NCI-H1417 (cell line): ENCODE measurements at regions not wholly inside any gene's neighbourhood (a gene's known extent, or its start where the extent isn't known, plus 50 kb on each side); places are given as distances from the start of the nearest gene placed in this dataset.
"Not testable (repeated sequence)": the region's sequence is repeated elsewhere in the genome, so short reads cannot be mapped to it uniquely, and the experiment has no call there.

Source experiments
- DNase-seq, 3 experiments: peaks; one replicate each; lab custom pipeline; 2025; lab: John Stamatoyannopoulos, UW

DNA sequence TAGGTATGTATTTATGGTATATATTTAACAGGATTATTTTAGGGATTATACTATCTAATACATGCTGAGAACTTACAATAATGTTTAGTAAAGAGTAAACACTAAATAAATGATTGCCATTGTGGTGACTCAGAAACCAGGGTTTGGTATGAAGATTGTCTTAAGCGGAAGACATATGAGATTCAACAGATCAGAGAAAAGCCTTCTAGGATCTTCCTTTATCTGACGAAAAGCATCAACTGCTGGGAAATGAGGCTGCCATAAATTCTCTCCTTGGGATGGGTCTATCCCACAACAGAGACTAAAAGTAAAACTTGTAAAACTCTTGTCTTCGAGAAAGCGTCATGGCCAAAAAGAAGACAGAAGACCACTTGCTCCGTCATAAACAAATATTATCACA, 1352.2 kb upstream of the EPHA6 start:
- DNase-seq: no peak

DNA sequence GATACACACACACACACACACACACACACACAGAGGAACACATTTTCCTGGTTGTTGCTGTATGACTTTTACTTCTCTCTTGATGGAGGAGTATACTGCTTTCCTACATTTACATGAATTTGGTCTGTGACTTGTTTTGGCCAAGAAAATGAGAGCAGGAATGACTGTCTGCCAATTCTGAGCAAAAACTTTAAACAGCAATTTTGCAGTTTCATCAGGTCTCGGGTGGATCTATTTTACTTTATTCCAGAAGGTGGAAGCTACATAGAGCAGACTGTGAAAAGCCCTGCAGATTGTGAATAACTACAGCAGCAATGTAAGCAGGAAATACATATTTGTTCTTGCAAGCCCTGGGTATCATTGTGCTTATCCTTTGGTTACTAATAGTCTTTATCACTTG, 1350.0 kb upstream of the EPHA6 start:
- no peak for DNase-seq

DNA sequence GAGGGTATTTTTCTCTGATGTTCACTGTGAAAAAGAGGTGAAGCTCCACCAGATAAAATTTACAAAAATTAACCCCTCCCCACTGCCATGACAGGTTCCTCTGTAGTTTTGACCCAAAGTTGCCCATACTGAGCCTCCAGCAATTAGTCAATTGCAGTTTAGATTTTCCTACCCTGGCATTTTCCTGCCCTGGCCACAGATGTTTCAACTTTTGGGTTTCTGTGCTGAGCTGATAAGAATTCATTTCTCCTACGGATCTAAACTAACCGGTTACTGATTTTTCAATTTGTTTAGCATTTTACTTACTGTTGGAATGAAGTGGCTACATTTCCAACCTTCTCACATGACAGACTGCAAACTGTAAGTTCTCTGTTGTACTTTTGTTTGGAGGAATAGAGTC, 1346.1 kb upstream of the EPHA6 start:
- DNase-seq: no peak

DNA sequence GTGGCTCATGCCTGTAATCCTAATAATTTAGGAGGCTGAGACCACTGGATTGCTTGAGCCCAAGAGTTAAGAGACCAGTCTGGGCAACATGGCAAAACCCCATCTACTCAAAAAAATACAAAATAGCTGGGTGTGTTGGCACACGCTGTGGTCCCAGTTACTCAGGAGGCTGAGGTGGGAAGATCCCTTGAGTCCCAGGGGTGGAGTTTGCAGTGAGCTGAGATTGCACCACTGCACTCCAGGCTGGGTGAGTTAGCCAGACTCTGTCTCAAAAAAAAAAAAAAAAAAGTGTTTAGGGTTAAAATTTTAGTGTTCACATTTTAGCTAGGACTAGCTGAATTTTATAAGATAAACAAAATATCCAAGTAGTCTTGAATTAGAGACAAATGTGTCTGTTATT, 1340.1 kb upstream of the EPHA6 start:
- DNase-seq: no peak

DNA sequence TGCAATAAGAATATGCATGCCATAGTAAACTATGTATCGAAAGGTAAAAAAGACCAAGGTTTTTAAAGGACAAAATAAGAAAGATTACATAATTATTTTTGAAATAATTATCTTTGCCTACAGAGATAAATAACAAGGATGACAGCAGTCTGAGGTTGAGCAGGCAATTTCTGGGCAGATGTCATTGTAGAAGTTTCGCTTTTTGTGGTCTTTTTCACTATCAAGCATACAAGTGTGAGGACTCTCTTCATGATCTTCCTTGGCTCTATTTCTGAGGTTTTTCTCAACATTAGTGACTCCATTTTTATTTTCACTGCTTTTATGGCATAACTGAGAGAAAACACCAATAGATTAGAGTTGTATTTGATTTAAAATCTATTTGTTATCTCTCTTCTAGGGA, 1337.9 kb upstream of the EPHA6 start:
- no peak for DNase-seq

DNA sequence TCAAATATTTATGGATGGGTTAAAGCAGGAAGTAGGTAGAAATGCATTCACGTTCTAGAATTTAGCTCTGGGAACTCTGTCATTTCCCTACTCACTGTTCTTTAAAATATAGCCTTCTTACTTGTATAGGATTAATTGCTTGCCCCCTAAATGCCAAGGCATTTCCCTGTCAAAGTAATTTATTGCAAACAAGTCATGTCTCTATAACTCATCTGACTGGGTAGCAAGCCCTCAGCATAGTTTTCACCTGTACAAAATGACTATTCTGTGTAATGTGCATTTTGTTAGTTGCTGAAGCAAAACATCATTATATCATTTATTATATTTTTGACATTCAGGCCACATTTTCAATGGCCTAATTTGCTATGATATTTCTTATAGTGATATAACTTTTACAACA, 1308.2 kb upstream of the EPHA6 start:
- DNase-seq: no peak

DNA sequence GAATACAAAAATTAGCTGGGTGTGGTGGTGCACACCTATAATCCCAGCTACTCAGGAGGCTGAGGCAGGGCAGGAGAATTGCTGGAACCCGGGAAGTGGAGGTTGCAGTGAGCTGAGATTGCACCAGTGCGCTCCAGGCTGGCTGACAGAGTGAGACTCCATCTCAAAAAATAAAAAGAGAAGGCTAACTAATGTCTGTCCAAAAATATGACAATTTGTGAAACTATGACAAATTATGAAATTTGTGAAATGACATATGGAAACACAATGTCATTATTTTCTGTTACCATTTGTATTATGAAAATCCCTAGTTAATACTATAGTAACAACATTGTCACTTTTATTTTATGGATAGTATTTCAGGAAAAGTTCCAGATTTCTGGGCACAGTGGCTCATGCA, 1306.3 kb upstream of the EPHA6 start:
- DNase-seq: no peak

DNA sequence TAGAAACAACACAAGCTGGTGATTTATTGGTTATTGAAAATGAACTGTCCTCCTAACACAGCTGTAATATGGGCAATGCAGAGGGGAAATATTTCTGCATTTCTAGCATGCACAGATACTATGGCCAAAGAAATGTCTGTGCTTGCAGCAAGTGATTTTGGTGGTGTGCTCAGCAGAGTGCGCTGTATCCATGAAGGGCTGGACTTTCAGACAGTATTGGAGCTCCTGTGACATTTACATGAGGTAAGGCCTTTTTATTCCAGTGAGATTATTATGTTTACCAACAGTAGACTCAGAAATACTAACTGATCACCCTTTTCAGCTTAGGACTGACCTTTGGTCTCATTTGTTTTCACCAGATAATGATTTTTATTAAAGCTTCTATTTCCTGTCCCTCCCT, 1302.6 kb upstream of the EPHA6 start:
- no peak for DNase-seq

DNA sequence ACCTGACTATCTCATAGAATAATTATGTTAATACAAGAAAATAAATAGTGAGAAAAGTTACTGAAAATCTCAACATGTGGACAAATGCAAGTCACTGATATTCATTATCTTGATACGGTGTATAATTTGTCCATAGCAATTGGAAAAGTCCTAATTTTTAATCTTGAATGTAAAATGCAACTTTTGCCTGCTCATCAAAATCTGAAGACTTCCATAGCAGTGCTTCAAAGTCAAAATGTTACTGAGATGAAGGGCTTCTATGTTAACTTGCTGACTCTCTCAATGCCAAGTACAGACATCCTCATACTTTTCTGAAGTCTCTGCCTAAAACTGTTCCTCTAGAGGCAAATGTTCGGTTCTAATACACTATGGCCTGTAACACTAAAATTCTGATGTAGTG, 1300.1 kb upstream of the EPHA6 start:
- no peak for DNase-seq

DNA sequence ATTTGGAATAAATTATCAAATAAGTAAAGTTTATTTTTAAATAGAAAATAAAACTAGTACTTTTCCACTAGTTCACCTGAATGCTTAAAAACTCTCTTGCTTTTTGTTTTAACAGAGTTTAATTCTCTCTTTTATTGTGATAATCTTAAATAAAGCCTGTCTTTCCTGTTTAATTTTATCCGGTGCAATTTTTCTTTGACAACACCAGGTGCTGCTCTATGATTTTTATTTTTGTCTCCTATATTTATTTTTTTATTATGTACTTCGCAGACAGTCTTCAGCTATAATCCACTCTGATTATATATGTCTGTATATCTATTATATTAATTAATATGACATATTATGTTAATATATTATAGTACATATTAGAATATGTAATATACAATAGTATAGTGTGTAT, 1293.0 kb upstream of the EPHA6 start:
- DNase-seq: no peak

DNA sequence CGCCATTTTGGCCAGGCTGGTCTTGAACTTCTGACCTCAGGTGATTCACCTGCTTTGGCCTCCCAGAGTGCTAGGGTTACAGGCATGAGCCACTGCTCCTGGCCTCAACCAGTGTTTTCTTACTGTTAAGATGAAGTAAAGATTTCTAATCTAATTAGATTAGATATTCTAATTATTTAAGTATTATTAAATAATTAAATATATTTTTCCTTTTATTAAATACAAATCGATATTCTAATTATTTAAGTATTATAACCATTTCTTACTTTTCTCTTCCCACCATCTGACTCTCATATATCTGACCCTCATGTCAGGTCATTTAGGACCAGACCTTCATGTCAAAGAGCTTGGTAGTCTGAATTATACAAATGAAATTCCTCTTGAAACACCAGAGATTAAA, 1291.9 kb upstream of the EPHA6 start:
- no peak for DNase-seq

DNA sequence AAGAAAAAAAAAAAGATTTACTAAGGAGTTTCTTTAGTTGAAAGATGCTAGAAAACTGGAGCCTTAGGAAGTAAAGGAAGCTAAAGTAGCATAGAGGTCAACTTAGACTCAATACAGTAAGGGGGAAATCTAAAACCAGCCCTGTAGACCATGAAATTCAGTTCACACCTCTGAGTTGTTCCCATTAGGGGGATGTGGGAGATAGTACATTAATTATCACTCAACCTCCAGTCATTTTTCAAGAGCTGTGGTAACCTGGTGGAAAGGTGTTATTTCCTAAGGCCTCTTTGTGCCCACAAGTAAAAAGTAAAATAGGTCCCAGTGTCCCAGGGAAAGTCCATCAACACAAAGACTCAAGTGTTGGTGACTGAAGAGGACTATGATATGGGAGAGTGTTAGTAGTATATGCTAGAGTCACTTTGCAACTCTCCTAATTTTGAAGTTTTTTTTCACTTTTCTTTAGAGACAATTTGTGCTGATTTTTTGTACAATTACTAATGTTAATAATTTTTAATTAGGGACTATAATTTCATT, 1274.4 kb upstream of the EPHA6 start:
- DNase-seq: no peak

DNA sequence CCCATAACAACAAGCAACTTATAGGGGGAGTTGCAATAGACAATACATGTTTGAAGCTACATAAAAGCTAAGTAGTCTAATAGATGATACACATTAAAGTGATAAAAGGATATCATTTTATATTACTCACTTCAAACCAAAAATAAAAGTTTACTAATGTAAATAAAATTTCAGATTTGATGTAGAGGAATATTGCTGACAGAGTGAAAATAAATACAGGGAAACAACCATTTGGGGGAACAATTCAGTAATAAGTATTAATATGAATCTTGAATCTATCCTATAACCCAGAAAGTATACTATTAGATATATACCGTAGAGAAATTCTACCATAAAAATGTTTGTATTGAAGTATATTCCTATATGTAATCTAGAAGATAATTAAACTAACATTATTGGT, 1248.9 kb upstream of the EPHA6 start:
- no peak for DNase-seq

DNA sequence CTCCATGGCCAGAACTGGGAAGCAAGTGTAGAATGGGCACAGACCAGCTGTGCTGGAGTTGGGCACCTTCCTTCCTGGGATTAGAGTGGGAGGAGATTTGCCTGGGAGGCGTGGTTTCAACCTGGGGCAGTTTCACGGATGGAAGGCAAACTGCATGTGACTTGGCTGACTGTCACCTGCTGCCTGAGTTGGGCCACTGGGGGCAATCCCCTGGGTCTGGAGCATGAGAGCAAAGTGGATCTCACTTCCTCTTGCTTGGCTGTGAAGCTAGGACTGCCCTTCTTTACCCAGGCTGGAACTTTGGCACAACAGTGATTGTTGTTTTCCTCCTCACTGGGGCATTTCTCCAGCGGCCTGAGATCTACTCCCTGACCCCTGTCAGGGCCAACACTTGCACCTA, 1247.0 kb upstream of the EPHA6 start:
- DNase-seq: no peak

DNA sequence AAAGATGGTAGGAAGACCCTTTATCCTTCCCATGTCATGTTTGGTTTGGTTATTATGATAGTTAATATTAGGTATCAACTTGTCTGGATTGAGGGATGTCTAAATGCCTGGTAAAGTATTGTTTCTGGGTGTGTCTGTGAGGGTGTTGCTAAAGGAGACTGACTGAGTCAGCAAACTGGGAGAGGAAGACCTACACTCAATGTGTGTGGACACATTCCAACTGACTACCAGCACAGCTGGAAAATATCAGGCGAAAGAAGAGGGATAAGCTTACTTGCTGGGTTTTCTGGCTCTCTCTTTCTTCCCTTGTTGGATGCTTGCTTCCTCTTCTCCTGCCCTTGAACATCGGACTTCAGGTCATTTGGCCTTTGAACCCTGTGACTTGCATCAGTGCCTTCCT, 1227.6 kb upstream of the EPHA6 start:
- no peak for DNase-seq

DNA sequence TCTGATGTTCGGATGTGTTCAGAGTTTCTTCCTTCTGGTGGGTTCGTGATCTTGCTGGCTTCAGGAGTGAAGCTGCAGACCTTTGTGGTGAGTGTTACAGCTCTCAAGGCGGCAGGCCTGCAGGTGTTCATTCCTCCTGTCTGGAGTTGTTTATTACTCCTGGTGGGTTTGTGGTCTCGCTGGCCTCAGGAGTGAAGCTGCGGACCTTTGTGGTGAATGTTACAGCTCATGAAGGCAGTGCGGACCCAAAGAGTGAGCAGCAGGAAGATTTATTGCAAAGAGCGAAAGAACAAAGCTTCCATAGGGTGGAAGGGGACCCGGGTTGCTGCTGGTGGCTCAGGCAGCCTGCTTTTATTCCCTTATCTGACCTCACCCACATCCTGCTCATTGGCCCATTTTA, 1226.8 kb upstream of the EPHA6 start:
- not testable (repeated sequence) for DNase-seq

DNA sequence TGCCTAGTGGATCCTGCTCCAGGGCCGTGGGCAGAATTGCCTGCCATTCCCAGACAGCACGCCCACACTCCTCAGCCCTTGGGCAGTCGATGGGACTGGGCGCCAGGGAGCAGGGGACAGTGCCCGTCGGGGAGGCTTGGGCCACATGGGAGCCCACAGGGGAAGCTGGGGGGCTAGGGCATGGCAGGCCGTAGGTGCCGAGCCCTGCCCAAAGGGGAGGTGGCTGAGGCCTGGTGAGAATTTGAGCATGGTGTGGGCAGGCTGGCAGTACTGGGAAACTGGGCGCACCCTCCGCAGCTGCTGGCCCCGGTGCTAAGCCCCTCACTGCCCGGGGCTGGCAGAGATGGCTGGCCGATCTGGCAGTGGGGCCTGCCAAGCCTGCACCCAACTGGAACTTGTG, 1225.9 kb upstream of the EPHA6 start:
- no peak for DNase-seq

DNA sequence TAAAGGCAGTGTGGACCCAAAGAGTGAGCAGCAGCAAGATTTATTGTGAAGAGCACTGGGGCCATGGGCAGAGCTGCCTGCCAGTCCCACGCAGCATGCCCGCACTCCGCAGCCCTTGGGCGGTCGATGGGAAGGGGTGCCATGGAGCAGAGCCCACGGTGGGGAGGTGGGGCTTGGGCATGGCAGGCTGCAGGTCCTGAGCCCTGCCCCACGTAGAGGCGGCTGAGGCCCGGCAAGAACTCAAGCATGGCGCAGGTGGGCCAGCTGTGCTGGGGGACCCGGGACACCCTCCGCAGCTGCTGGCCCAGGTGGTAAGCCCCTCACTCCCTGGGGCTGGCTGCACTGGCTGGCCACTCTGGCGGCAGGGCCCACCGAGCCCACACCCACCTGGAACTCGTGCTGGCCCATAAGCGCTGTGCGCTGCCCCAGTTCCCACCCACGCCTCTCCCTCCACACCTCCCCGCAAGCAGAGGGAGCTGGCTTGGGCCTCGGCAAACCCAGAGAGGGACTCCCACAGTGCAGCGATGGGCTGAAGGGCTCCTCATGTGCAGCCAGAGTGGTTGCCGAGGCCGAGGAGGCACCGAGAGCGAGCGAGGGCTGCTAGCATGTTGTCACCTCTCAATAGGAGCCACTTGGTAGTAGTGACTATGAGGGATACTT, 1218.8 kb upstream of the EPHA6 start:
- no peak for DNase-seq

DNA sequence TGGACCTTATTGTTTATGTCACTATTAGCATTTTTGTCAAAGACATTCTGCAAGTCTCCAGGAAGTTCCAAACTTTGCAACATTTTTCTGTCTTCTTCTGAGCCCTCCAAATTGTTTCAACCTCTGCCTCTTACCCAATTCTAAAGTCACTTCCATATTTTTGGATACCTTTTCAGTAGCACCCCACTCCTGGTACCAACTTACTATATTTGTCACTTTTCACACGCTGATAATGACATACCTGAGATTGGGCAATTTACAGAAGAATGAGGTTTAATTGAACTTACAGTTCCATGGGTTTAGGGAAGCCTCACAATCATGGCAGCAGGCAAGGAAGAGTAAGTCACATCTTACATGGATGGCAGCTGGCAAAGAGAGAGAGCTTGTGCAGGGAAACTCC, 1206.5 kb upstream of the EPHA6 start:
- DNase-seq: no peak

DNA sequence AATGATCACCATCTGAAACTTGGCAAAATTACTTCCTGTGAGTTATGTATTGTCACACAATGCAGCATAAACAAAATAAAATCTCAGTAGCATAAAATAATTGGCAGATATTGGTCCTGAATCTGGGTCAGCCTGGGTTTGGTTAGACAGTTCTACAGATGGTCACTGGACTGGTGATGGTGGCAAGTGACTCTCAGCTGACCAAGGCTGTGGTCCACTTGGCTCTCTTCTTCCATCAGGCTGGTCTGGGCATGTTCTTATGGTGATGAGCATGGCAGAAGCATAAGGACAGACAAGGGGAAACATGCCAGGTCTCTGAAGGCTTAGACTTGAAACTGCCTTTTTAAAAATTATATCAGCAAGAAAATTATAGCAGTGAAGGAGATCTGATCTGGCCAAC, 1205.0 kb upstream of the EPHA6 start:
- DNase-seq: no peak

DNA sequence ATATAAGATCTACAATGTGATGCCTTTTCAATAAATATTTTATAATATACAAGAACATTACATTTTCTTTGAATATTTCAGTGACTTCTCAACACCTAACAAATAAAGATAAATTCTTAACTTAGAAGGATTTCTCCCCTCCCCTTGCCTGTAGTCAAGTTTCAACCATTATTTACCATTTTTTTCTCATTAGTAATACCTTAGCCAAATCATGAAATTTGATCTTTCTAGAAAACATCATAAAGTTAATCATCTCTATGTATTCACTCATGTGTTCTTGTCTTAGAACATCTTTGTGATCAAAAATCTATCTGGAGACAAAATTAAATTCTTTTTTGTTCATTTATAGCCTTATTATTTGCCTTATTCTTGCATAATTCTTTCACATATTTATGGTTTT, 1201.8 kb upstream of the EPHA6 start:
- DNase-seq: no peak

DNA sequence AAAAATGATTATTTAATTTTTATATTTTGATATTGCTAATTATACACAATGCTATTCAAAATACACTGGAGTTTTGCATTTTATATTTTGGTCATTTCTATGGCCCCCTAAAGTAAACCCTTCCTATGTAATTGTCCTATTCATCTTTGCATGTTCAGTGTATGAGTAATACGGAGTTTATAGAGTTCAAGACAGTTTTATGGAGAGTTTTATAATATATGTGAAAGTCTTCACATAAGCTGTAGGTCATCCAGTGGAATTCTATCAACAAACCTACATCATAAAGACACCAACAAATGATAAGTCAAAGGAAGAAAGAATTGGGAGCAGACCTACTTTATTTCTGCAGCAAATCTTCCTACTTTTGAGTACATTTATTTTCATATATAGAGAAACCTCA, 1200.4 kb upstream of the EPHA6 start:
- no peak for DNase-seq

DNA sequence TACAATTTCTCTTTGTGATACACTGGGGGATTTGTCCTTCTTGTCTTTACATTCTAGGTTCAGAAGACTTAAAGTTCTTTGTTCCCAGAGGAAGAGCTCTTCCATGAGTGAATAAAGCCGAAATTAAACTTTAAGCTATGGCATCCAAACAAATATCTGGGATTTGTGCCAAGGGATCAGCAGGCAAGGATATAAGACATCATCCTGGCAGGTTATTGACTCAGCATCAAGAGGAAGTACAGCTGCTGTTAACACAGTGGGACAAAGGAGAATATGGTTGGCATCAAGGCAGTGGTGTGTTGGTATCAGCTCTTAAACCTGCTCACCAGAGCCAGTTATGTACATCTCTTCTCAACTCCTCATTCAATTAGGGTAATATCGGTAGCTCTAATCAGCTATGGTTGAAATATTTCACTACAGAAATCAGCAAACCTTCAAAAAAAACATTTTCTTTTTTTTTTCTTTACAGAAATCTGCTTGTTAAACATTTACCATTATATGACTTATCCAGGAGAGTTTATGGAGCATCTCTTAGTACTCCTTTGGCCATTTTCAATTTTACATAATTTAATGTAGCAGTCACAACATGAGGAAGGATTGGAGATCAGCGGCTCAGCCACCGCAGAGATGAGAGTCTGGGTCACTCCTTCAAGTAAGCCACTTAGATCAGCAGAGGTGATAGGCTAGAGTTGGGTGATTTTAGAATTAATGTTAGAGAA, 1198.6 kb upstream of the EPHA6 start:
- DNase-seq: no peak

DNA sequence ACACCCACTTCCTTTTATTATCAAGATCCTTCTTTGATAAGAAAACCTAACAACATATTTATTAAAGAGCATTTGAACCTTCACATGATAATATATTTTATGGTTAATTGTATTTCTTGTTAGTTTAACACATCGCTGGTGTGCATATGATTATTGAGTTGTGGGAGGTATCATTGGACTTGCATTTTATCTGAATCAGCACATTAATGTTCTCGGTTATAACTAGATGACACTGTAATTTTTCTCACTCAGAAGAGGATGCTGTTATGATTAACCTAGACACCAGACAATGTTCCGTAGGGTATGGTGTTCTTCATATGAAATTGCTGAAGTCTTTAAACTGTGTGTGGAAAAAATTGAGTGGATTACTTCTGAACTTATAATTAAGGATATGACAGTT, 1188.3 kb upstream of the EPHA6 start:
- no peak for DNase-seq
